ENCODE measurements at regions not wholly inside any gene's neighbourhood (a gene's known extent, or its start where the extent isn't known, plus 50 kb on each side); places are given as distances from the start of the nearest gene placed in this dataset.
"Not testable (repeated sequence)": the region's sequence is repeated elsewhere in the genome, so short reads cannot be mapped to it uniquely, and the experiment has no call there.

DNA sequence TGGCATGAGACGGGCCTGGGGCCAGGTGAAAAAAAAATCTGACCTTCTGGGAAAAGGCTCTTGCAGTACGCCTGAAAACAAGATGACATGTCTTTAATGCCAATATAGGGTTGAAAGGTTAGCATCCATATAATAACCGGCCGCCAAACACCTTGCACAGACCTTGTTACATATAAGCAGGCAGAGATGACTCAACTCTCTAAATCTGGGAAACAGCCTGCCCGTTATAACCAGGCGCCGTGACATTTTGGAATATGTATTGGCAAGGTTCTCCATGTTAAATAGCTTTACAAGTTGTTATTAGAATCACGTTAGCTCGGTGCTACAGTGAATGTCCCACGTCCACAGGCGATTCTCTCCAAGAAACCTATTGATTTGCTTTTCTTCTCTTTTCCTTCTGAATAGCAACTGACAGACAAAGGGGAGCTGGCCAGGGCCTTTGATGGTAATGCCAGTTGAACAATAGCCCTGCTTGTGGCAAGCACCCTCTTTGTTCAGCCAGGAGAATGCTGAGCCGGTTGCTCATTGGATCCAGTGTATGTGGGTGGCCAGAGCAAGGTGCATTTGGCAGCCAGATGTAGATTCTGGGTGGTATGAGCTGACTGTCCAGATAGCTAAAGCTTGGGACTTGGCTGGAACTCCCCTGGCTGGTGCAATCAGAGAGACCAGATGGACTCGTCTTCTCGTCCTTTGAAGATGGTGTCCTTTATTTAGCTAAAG, 80.1 kb upstream of the AUTS2 start:
- no peak for DNase-seq (ENCODE audit: low read depth in 3 of 3, low spot score in 2 of 3)

DNA sequence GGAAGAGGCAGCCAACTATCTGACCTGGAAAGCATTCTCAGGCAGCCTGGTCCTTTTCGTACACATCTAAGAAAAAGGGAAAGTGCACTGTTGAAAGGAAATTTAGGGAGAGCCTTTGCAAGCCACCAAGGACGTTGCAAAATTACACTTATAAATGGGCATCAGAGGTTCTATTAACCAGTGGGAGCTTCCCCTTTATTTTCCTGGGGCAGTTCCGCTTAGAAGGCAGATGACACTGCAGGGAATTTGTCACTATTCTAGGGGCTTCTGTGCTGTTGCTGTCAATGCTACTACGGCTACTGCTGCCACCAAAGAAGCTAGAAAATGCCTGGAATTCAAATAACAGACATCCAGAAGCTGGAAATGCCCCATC, 79.6 kb upstream of the AUTS2 start:
- no peak for DNase-seq (ENCODE audit: low read depth in 3 of 3, low spot score in 2 of 3)

DNA sequence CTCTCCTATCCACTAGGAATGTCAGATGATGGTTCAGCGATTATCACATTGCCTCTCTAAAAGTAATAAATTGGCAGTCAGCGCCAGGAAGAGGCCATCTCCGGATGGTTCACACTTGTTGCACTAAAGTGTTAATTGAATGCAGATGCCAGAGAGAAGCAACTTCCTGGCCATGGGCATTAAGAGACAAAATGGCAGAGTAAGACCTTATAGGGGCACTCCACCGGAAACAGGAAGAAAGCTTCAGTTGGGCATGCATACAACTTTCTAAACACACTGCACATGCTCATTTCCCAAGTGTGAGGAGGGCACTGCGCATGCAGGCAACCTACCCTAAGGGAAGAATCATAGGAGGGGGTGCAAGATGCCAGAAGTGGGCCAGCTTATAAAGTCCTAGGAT, 71.7 kb upstream of the AUTS2 start:
- DNase-seq (ENCODE audit: low read depth in 3 of 3, low spot score in 2 of 3), result no peak

DNA sequence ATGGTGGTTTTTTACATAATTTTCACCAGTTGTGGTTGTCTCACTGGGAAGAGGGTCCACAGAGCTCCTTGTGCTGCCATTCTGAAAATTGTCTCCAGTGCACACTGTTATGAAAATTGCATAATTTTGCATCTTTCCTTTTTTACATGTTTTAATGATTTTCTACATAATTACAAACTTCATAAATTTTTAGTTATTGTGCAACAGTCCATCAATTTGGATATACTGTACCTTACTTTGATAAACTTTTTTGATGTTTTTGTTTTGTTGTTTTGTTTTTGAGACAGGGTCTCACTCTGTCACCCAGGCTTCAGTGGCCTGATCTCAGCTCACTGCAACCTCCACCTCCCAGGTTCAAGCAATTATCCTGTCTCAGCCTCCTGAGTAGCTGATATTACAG, 70.6 kb upstream of the AUTS2 start:
- no peak for DNase-seq (ENCODE audit: low read depth in 3 of 3, low spot score in 2 of 3)

DNA sequence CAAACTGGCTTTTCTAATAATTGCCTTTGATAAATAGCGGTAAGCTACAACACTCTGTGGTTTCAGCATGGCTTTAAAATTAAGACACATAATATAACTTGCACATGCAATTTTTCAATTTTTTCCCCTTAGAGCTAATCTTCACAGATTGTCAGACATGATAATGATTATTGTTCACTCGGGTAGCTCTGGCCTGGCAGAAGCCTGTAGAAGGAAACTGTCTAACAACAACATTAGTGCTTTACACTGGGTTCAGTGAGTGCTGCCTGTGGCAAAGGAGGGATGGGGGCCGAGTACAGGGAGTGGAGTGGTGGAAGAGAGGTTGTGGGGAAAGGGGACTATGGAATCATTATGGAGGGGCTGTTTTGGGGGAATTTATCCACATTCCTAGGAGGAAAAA, 67.2 kb upstream of the AUTS2 start:
- no peak for DNase-seq (ENCODE audit: low read depth in 3 of 3, low spot score in 2 of 3)

DNA sequence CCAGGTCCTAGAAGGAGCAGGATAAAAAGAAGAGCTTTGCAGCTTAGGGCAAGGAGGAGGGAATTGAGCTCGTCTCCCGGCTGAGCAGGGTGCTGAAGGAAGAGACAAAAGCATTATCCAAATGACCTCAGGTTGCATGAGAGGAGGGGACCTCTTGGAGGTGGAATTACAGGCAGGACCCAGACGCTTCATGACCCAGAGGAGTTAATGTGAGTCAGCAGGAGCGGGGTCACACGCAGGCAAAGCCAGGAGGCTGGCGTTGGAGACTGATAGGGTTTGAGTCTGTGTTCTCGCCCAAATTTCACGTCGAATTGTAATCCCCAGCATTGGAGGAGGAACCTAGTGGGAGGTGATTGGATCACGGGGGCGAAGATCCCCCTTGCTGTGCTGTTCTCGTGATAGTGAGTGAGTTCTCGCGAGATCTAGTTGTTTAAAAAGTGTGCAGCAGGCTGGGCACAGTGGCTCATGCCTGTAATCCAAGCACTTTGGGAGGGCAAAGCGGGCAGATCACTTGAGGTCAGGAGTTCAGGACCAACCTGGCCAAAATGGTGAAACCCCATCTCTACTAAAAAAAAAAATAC, 63.7 kb upstream of the AUTS2 start:
- DNase-seq (ENCODE audit: low read depth in 3 of 3, low spot score in 2 of 3), result no peak

DNA sequence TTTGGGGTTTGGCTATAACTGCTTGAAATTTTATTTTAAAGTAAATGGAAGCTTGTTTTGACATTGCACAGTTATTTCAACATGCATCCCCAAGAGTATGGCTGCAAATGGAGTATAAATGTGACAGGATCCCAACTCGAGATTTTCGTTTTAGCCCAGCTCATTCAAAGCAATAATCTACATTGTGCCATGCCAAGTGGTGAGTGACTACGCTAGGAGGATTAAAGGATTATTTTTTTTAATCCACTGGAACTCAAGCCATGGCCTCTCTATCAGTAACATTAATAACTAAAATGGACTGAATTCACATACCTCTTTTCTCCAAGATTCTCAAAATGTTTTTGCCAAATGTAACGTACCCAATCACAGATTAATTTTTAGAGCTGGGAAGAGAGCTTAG, 60.6 kb upstream of the AUTS2 start:
- DNase-seq (ENCODE audit: low read depth in 3 of 3, low spot score in 2 of 3), result no peak

DNA sequence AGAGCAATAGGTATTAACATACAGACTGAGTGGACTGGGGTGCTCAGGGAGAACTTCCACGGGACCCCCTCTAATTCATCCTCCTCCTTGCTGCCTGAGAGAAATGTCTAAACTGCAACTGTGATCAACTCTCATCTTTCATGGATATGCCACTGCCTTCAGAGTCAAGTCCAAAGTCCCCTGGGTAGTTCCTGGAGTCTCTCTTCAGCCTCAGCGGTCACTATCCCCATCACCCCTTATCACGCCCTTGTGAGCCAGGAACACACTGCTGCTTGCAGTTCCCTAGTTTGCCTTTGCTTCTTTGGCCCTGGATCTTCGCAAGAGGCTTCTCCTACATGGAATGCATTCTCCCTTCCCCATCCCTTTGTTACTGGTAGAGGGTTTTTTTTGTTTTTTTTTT, 58.7 kb upstream of the AUTS2 start:
- no peak for DNase-seq (ENCODE audit: low read depth in 3 of 3, low spot score in 2 of 3)

DNA sequence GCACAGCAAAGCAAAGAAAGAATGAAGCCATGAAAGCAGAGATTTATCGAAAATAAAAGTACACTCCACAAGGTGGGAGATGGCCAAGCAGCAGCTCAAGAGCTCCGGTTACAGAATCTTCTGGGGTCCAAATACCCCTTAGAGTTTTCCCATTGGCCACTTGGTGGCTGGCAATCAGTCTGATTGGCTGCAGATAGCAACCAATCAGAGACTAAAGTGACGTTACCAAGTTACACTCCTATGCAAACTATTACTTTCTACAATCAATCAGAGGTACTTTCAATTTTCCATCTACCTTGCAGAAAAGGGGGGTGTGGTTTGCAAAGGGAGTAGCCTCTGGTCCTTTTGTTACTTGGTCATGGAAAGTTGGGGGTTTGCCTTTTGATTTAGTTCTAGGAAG, 58.0 kb upstream of the AUTS2 start:
- DNase-seq (ENCODE audit: low read depth in 3 of 3, low spot score in 2 of 3), result no peak

DNA sequence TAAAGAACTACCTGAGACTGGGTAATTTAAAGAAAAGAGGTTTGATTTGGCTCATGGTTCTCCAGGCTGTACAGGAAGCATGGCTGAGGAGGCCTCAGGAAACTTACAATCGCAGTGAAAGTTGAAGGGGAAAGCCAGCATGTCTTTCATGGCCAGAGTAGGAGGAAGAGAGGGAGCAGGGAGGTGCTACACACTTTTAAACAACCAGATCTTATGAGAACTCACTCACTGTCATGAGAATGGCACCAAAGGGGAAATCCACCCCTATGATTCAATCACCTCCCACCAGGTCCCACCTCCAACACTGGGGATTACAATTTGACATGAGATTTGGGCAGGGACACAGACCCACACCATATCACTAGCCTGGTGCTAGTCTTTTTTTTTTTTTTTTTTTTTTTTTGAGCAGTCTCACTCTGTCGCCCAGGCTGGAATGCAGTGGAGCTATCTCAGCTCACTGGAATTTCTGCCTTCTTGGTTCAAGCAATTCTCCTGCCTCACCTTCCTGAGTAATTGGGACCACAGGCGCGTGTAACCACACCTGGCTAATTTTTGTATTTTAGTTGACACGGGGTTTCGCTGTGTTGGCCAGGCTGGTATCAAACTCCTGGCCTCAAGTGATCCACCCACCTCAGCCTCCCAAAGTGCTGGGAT, 56.4 kb upstream of the AUTS2 start:
- DNase-seq (ENCODE audit: low read depth in 3 of 3, low spot score in 2 of 3), result not testable (repeated sequence)

DNA sequence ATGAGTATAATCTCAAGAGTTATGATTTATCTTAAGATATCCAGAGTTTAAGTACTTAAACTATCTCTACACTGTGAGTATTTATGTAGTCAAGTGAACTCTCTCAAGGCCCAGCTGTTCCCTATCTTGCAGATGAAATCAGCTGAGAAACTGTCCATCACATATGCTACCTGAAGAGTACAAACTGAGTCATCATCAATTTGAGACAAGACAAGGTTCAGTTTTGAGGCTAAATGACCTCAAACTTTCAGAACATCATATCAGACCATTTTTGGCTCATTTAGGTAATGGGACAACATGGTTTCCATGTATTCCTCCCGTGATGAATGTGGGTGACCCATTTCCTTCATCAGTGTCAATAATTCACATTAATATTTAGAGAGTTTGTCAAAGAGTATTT, 53.1 kb upstream of the AUTS2 start:
- DNase-seq (ENCODE audit: low read depth in 3 of 3, low spot score in 2 of 3), result no peak
